Upper lobe of left lung (tissue), 6 donors: ENCODE measurements at regions not wholly inside any gene's neighbourhood (a gene's known extent, or its start where the extent isn't known, plus 50 kb on each side); places are given as distances from the start of the nearest gene placed in this dataset.

ENCODE experiments used
- ATAC-seq, 2 donors: fragments of 200-7000 bp; cut with Tn5 transposase; one replicate each; pipeline ENCODE4 v1.9.1; 2022; ENCODE audit warnings: mild to moderate bottlenecking in 2 of 2, moderate library complexity in 2 of 2; ENCODE audit not compliant: low FRiP score in 2 of 2
- DNase-seq, 2 donors: peaks; one replicate each; pipeline ENCODE4 v3.0.0-alpha.2; 2019 to 2020
- H3K27ac ChIP-seq, 4 donors: fragments of 200-600 bp; sonication (generic); one replicate each; pipeline ENCODE4 v1.5.1; 2016 to 2019
- H3K27me3 ChIP-seq, 4 donors: fragments of 200-600 bp; sonication (generic); one replicate each; pipeline ENCODE4 v1.5.1; 2017 to 2019
- H3K36me3 ChIP-seq, 4 donors: fragments of 200-600 bp; sonication (generic); one replicate each; pipeline ENCODE4 v1.5.1; 2016 to 2019
- H3K4me1 ChIP-seq, 4 donors: fragments of 200-600 bp; sonication (generic); one replicate each; pipeline ENCODE4 v1.5.1; 2018 to 2019
- H3K4me3 ChIP-seq, 4 donors: fragments of 200-600 bp; sonication (generic); one replicate each; pipeline ENCODE4 v1.5.1; 2017 to 2019; ENCODE audit warnings: mild to moderate bottlenecking in 2 of 4, moderate library complexity in 1 of 4
- H3K9me3 ChIP-seq, 4 donors: fragments of 200-600 bp; sonication (generic); one replicate each; pipeline ENCODE4 v1.5.1; 2018 to 2019
- EP300 ChIP-seq, 4 donors: sonication (generic); formaldehyde crosslinking; IDR thresholded peaks; one replicate each; pipeline ENCODE4 v1.5.1; 2017; ENCODE audit warnings: antibody characterized with exemption in 4 of 4, control low read depth in 2 of 4
- POLR2A ChIP-seq, 4 donors: fragments of 450-650 bp; IDR thresholded peaks; one replicate each; pipeline ENCODE4 v1.5.1; 2016 to 2017; ENCODE audit warnings: antibody characterized with exemption in 4 of 4, mild to moderate bottlenecking in 2 of 4
- POLR2AphosphoS5 ChIP-seq, 2 donors: sonication (generic); formaldehyde crosslinking; IDR thresholded peaks; one replicate each; pipeline ENCODE4 v1.5.1; 2017; ENCODE audit warnings: antibody characterized with exemption in 2 of 2
- WGBS, 2 donors: methylation state at CpG; one replicate each; pipeline ENCODE4 v1.1.5; 2017 to 2018; 5-methylcytosine and 5-hydroxymethylcytosine counted together
- TF ChIP-seq, protein P1 (sequence below), 6 experiments: fragments of 450-650 bp in 4 of 6; fragments of 200-600 bp in 2 of 6; sonication (generic) in 2 of 6; IDR thresholded peaks; one replicate each; pipeline ENCODE4 v1.5.1; 2016 to 2019; ENCODE audit warnings: antibody characterized with exemption in 6 of 6
- donor health status: DM: no; HTN: no; CAD: no; lungs with moderate emphysema.
- donor health status: DM: no; HTN: yes; CAD: no; lungs with severe emphysema.

DNA sequence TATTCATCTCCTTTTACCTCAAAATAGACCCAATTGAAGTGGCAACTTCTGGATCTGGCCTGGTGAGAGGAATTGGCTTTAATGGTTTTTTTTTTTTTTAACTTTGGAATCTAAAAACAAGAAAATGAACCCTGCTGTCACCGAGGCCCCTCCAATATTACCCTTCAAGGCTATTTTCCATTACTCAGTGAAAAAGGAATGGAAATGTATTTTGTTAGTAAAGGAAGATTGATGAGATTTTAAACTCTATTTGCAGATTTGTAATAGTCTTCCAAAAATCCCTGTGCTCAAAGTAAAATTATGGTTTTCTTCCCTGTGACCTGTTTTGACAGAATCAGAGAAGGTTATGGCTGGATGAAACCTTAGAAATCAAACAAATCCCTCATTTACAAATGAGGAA is 102.9 kb downstream of the TMEM170B start:
- WGBS, 2 donors, result 77 to 87% methylated on average over 1 of the region's 1 CpG
- Histone ChIP-seq H3K27ac (no peak overlapping the region), H3K36me3 (no peaks in the 10 kb centered on the region), H3K4me3 (no peak overlapping the region), H3K27me3 (no peaks in the 10 kb centered on the region), H3K9me3 (no peaks in the 10 kb centered on the region), H3K4me1 (no peaks in the 10 kb centered on the region)
- TF ChIP-seq, protein P1, sequence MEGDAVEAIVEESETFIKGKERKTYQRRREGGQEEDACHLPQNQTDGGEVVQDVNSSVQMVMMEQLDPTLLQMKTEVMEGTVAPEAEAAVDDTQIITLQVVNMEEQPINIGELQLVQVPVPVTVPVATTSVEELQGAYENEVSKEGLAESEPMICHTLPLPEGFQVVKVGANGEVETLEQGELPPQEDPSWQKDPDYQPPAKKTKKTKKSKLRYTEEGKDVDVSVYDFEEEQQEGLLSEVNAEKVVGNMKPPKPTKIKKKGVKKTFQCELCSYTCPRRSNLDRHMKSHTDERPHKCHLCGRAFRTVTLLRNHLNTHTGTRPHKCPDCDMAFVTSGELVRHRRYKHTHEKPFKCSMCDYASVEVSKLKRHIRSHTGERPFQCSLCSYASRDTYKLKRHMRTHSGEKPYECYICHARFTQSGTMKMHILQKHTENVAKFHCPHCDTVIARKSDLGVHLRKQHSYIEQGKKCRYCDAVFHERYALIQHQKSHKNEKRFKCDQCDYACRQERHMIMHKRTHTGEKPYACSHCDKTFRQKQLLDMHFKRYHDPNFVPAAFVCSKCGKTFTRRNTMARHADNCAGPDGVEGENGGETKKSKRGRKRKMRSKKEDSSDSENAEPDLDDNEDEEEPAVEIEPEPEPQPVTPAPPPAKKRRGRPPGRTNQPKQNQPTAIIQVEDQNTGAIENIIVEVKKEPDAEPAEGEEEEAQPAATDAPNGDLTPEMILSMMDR (IDR thresholded peaks at IDR 0.05), result no peak
- no peak for TF ChIP-seq POLR2AphosphoS5 (IDR thresholded peaks at IDR 0.05)
- TF ChIP-seq POLR2A (IDR thresholded peaks at IDR 0.05), result no peak
- no peak for TF ChIP-seq EP300 (IDR thresholded peaks at IDR 0.05)
- DNase-seq (no peak), ATAC-seq (no peak)

- H3K27me3 ChIP-seq, result no peaks in the 10 kb centered on the region
- 100% methylated on average over 2 of the region's 2 CpGs for WGBS, 2 donors
- H3K4me1 ChIP-seq, result no peaks in the 10 kb centered on the region
- no peak for DNase-seq
- H3K36me3 ChIP-seq, result no peaks in the 10 kb centered on the region
- H3K4me3 ChIP-seq, result no peak overlapping the region
- no peak overlapping the region for H3K27ac ChIP-seq
- no peaks in the 10 kb centered on the region for H3K9me3 ChIP-seq
- ATAC-seq, result no peak
- TF ChIP-seq, protein P1 (IDR thresholded peaks at IDR 0.05), result no peak
- TF ChIP-seq POLR2A (IDR thresholded peaks at IDR 0.05), result no peak
- no peak for TF ChIP-seq EP300 (IDR thresholded peaks at IDR 0.05)
- TF ChIP-seq POLR2AphosphoS5 (IDR thresholded peaks at IDR 0.05), result no peak
Observed at GRCh38 chr6:11644071-11644470, 106.5 kb downstream of the TMEM170B start.

DNA sequence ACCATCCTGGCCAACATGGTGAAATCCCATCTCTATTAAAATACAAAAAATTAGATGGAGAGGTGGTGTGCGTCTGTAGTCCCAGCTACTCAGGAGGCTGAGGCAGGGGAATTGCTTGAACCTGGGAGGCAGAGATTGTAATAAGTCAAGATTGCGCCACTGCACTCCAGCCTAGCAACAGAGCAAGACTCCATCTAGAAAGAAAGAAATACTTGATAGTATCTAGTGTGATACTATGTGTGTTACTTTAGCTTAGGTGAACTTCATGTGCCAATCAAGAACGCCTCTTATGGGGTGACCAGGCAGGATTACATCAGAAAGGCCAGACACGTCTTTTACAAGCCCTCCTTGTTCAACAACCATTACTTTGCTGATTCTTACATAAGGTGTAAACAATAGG is 107.1 kb downstream of the TMEM170B start:
- no peak for DNase-seq
- TF ChIP-seq POLR2AphosphoS5 (IDR thresholded peaks at IDR 0.05) (no peak), POLR2A (IDR thresholded peaks at IDR 0.05) (no peak), EP300 (IDR thresholded peaks at IDR 0.05) (no peak)
- TF ChIP-seq, protein P1 (IDR thresholded peaks at IDR 0.05), result no peak
- H3K36me3 ChIP-seq, result no peaks in the 10 kb centered on the region
- H3K4me3 ChIP-seq, result no peak overlapping the region
- no peak for ATAC-seq
- H3K9me3 ChIP-seq, result no peaks in the 10 kb centered on the region
- H3K27me3 ChIP-seq, result no peaks in the 10 kb centered on the region
- H3K4me1 ChIP-seq, result no peaks in the 10 kb centered on the region
- 85 to 91% methylated on average over 4 of the region's 4 CpGs for WGBS, 2 donors
- no peak overlapping the region for H3K27ac ChIP-seq

- Histone ChIP-seq H3K36me3 (no peaks in the 10 kb centered on the region), H3K4me3 (no peak overlapping the region), H3K4me1 (peaks cover 0 to 3% (median 0%) of the 10 kb centered on the region in 4 donors), H3K27me3 (no peaks in the 10 kb centered on the region), H3K9me3 (no peaks in the 10 kb centered on the region), H3K27ac (no peak overlapping the region)
- TF ChIP-seq, protein P1 (IDR thresholded peaks at IDR 0.05), result no peak
- no peak for TF ChIP-seq POLR2A (IDR thresholded peaks at IDR 0.05)
- no peak for TF ChIP-seq POLR2AphosphoS5 (IDR thresholded peaks at IDR 0.05)
- TF ChIP-seq EP300 (IDR thresholded peaks at IDR 0.05), result no peak
- DNase-seq, result no peak
- no peak for ATAC-seq
- WGBS, 2 donors, result 76 to 81% methylated on average over 1 of the region's 1 CpG
Observed at GRCh38 chr6:11645016-11645415, 107.5 kb downstream of the TMEM170B start.

DNA sequence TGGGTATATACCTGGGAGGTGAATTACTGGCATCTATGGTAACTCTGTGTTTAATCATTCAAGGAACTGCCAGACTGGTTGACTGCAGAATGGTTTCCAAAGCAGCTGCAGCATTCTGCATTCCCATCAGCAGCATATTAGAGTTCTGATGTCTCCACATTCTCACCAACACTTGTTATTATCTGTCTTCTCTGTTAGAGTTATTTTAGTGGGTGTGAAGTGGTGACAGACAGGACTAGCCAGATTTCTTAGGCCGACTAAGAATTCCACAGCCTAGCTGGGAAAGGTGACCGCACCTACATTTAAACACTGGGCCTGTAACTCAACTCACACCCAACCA is 110.9 kb downstream of the TMEM170B start:
- 72 to 88% methylated on average over 2 of the region's 2 CpGs for WGBS, 2 donors
- DNase-seq (no peak), ATAC-seq (no peak)
- TF ChIP-seq EP300 (IDR thresholded peaks at IDR 0.05), result no peak
- TF ChIP-seq, protein P1 (IDR thresholded peaks at IDR 0.05), result no peak
- no peak for TF ChIP-seq POLR2A (IDR thresholded peaks at IDR 0.05)
- no peak for TF ChIP-seq POLR2AphosphoS5 (IDR thresholded peaks at IDR 0.05)
- H3K4me3 ChIP-seq, result no peak overlapping the region
- H3K4me1 ChIP-seq, result peaks cover 3 to 23% (median 12%) of the 10 kb centered on the region in 4 donors
- no peaks in the 10 kb centered on the region for H3K36me3 ChIP-seq
- H3K27me3 ChIP-seq, result no peaks in the 10 kb centered on the region
- H3K27ac ChIP-seq, result no peak overlapping the region
- H3K9me3 ChIP-seq, result no peaks in the 10 kb centered on the region
